ENCODE measurements at regions not wholly inside any gene's neighbourhood (a gene's known extent, or its start where the extent isn't known, plus 50 kb on each side); places are given as distances from the start of the nearest gene placed in this dataset.

GRCh38 chr14:94677747-94678146 lies 65.6 kb downstream of the SERPINA3 start:
- no peak overlapping the region for H3K4me2 ChIP-seq (ENCODE audit: extremely low read depth, insufficient read depth, low read length)

GRCh38 chr14:94677213-94677612 lies 65.0 kb downstream of the SERPINA3 start:
- Histone ChIP-seq H3K27ac (ENCODE audit: insufficient read depth, low read length) (no peak overlapping the region), H4K20me1 (ENCODE audit: control insufficient read depth, extremely low read depth, insufficient read depth, low read length) (no peaks in the 10 kb centered on the region), H3K4me2 (ENCODE audit: extremely low read depth, insufficient read depth, low read length) (no peak overlapping the region), H3K36me3 (ENCODE audit: control insufficient read depth, insufficient read depth, low read length) (no peaks in the 10 kb centered on the region), H3K9me3 (ENCODE audit: control insufficient read depth, insufficient read depth, low read depth, low read length) (no peaks in the 10 kb centered on the region), H3K9ac (ENCODE audit: insufficient read depth, low read length) (no peak overlapping the region), H3K27me3 (ENCODE audit: control insufficient read depth, insufficient read depth, low read length) (no peaks in the 10 kb centered on the region), H2AFZ (ENCODE audit: low read length) (no peak overlapping the region), H3K4me3 (replicated peaks in 1 of 4; ENCODE audit: control extremely low read depth in 1 of 4, insufficient read depth in 1 of 4, low read depth in 3 of 4, low read length in 4 of 4) (no peak overlapping the region), H3K79me2 (ENCODE audit: control insufficient read depth, insufficient read depth, low read length) (no peaks in the 10 kb centered on the region), H3K4me1 (ENCODE audit: control insufficient read depth, extremely low read depth, insufficient read depth, low read length) (no peaks in the 10 kb centered on the region)
- TF ChIP-seq CTCF (conservative IDR thresholded peaks at IDR 0.05 in 1 of 2, IDR thresholded peaks at IDR 0.05 in 1 of 2; ENCODE audit: low read depth in 1 of 2, low read length in 2 of 2) (no peak), EZH2 (IDR thresholded peaks at IDR 0.05; ENCODE audit: low read length, missing control alignments) (no peak)
- no peak for DNase-seq (ENCODE audit: low read depth in 2 of 2)

More at GRCh38 chr14:94677747-94678146, 65.6 kb downstream of the SERPINA3 start:
- no peak for DNase-seq (ENCODE audit: low read depth in 2 of 2)
- TF ChIP-seq EZH2 (IDR thresholded peaks at IDR 0.05; ENCODE audit: low read length, missing control alignments): no peak
- Histone ChIP-seq H3K9me3 (ENCODE audit: control insufficient read depth, insufficient read depth, low read depth, low read length) (no peaks in the 10 kb centered on the region), H3K9ac (ENCODE audit: insufficient read depth, low read length) (no peak overlapping the region), H4K20me1 (ENCODE audit: control insufficient read depth, extremely low read depth, insufficient read depth, low read length) (no peaks in the 10 kb centered on the region), H3K4me3 (replicated peaks in 1 of 4; ENCODE audit: control extremely low read depth in 1 of 4, insufficient read depth in 1 of 4, low read depth in 3 of 4, low read length in 4 of 4) (no peak overlapping the region), H3K27ac (ENCODE audit: insufficient read depth, low read length) (no peak overlapping the region), H3K79me2 (ENCODE audit: control insufficient read depth, insufficient read depth, low read length) (no peaks in the 10 kb centered on the region), H2AFZ (ENCODE audit: low read length) (no peak overlapping the region), H3K36me3 (ENCODE audit: control insufficient read depth, insufficient read depth, low read length) (no peaks in the 10 kb centered on the region), H3K27me3 (ENCODE audit: control insufficient read depth, insufficient read depth, low read length) (no peaks in the 10 kb centered on the region), H3K4me1 (ENCODE audit: control insufficient read depth, extremely low read depth, insufficient read depth, low read length) (no peaks in the 10 kb centered on the region)

GRCh38 chr14:94676495-94677185 lies 64.4 kb downstream of the SERPINA3 start:
- Histone ChIP-seq H3K9me3 (ENCODE audit: control insufficient read depth, insufficient read depth, low read depth, low read length) (no peaks in the 10 kb centered on the region), H3K27me3 (ENCODE audit: control insufficient read depth, insufficient read depth, low read length) (no peaks in the 10 kb centered on the region), H3K4me1 (ENCODE audit: control insufficient read depth, extremely low read depth, insufficient read depth, low read length) (no peaks in the 10 kb centered on the region), H3K79me2 (ENCODE audit: control insufficient read depth, insufficient read depth, low read length) (no peaks in the 10 kb centered on the region), H4K20me1 (ENCODE audit: control insufficient read depth, extremely low read depth, insufficient read depth, low read length) (no peaks in the 10 kb centered on the region), H3K9ac (ENCODE audit: insufficient read depth, low read length) (no peak overlapping the region), H3K4me2 (ENCODE audit: extremely low read depth, insufficient read depth, low read length) (no peak overlapping the region), H3K36me3 (ENCODE audit: control insufficient read depth, insufficient read depth, low read length) (no peaks in the 10 kb centered on the region), H3K27ac (ENCODE audit: insufficient read depth, low read length) (no peak overlapping the region), H3K4me3 (replicated peaks in 1 of 4; ENCODE audit: control extremely low read depth in 1 of 4, insufficient read depth in 1 of 4, low read depth in 3 of 4, low read length in 4 of 4) (no peak overlapping the region), H2AFZ (ENCODE audit: low read length) (no peak overlapping the region)
- TF ChIP-seq EZH2 (IDR thresholded peaks at IDR 0.05; ENCODE audit: low read length, missing control alignments) (no peak), CTCF (conservative IDR thresholded peaks at IDR 0.05 in 1 of 2, IDR thresholded peaks at IDR 0.05 in 1 of 2; ENCODE audit: low read depth in 1 of 2, low read length in 2 of 2) (no peak)
- DNase-seq (ENCODE audit: low read depth in 2 of 2): no peak
